Activated CD4-positive, alpha-beta T cell treated with anti-CD3 and anti-CD28 coated beads, Interleukin-2, amount 50 U/mL, for 1 hour (primary cell): ENCODE measurements at regions not wholly inside any gene's neighbourhood (a gene's known extent, or its start where the extent isn't known, plus 50 kb on each side); places are given as distances from the start of the nearest gene placed in this dataset.
"Not testable (repeated sequence)": the region's sequence is repeated elsewhere in the genome, so short reads cannot be mapped to it uniquely, and the experiment has no call there.

Experiments used
- DNase-seq: peaks from one replicate; pipeline ENCODE4 v3.0.0-alpha.2; 2020

GRCh38 chr3:181327349-181327748 is 337.8 kb upstream of the DNAJC19 start:
- no peak for DNase-seq

DNA sequence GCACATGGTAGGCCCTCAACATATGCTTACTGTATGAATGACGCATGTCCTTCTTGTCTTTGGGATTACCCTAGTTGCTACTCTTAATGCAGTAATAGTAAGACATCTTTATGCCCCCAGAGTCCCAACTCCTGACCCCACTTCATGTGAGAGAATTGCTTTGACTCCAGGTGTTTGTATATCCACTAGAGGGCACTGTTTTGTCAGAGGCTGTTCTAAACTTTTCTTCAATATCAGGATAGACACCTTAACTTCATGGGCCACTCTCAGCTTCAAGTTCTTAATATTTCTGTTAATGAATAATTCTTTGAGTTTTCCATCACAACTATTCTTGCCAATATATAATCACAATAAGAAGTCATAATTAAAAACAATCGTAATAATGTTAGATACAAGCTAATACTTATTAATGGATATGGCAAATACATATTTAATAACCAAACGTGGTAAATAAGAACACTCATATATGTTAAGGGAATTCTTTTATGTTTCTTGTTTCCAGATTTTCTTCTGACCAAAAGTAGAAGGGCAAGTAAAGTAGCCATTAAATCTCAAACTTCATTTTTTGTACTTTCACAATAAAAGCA is 337.2 kb upstream of the DNAJC19 start:
- DNase-seq: no peak

- DNase-seq: not testable (repeated sequence)
Measured at GRCh38 chr3:181324516-181324915, 335.0 kb upstream of the DNAJC19 start.

- DNase-seq: no peak
Measured at GRCh38 chr3:181318321-181318720, 328.8 kb upstream of the DNAJC19 start.

- no peak for DNase-seq
Measured at GRCh38 chr3:181317508-181317907, 328.0 kb upstream of the DNAJC19 start.

- DNase-seq: no peak
Measured at GRCh38 chr3:181316482-181316881, 326.9 kb upstream of the DNAJC19 start.

- DNase-seq: no peak
Measured at GRCh38 chr3:181313335-181313734, 323.8 kb upstream of the DNAJC19 start.

GRCh38 chr3:181311186-181311585 is 321.6 kb upstream of the DNAJC19 start:
- DNase-seq: no peak

DNA sequence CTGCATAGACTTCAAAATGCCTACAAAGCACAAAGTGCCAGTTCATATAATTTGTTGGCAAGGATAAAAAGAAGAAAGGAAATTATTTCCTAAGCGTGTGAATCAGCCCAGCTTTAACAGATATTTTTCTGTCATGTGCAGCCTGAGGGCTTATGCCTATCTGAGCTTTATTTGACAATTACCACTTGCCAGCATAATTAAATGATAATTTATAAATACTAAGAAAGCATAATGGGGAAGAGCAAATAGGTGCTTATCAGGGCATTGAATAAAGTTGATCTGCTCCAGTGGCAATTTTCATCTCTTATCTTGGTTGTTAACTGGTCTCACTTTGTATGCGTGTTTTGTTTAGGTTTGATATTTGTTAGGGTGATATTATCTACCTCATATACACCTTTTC is 313.4 kb upstream of the DNAJC19 start:
- DNase-seq: no peak

- no peak for DNase-seq
Measured at GRCh38 chr3:181300033-181300432, 310.5 kb upstream of the DNAJC19 start.

GRCh38 chr3:181298421-181298820 is 308.9 kb upstream of the DNAJC19 start:
- no peak for DNase-seq

GRCh38 chr3:181292984-181293383 is 303.4 kb upstream of the DNAJC19 start:
- no peak for DNase-seq

DNA sequence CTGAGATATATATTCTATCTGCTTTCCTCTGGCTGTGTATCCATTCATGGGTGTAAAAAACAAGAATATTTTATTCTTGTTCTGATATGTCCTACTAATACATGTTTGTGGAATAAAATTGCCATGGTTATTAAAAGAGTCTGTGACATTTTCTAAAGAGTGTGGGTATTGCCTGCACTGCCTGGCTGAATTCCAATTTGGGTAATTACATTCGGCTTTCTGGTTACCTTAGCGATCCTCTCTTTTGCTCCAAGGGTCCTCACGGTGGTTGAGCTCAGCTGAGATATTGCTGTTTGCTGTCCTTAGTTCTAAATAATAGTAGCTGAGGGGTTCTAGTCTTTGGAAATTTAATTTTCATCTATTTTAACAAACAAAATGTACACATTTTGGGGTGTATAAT is 301.4 kb upstream of the DNAJC19 start:
- no peak for DNase-seq

DNA sequence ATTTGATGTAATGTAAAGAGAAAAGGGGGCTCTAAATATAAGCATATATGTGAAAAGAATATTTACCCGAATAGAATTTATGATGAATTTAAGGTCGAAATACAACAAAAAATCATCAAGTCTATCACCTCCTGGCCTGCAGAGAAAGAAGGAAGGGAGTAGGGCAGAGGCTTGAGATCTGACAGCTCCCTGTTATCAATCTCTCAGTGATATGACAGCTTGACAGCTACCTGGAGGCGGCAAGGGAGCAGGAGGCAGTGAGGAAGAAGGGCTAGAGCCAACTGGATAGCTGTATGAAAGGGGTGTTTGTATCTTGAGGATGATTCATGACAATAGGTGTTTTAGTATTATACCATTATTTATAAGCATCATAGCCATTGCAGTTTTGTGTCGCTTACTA is 299.8 kb upstream of the DNAJC19 start:
- DNase-seq: no peak

DNA sequence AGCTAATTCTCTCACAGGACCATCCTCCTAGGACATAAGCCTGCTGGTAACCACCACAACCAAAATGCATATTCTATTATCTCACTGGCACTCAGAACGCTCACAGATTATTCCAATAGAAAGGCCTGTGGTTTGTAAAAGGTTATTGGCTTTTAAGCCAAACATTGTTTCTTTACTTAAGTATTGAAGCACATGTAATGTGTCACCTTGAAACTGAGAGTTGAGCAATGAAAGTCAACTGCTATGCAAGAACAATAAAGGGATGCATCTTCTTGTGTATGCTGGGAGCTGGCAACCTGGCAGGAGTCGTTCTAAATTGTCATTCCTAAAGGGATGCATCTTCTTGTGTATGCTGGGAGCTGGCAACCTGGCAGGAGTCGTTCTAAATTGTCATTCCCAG is 298.6 kb upstream of the DNAJC19 start:
- DNase-seq: no peak

- no peak for DNase-seq
Measured at GRCh38 chr3:181279239-181279565, 289.7 kb upstream of the DNAJC19 start.

DNA sequence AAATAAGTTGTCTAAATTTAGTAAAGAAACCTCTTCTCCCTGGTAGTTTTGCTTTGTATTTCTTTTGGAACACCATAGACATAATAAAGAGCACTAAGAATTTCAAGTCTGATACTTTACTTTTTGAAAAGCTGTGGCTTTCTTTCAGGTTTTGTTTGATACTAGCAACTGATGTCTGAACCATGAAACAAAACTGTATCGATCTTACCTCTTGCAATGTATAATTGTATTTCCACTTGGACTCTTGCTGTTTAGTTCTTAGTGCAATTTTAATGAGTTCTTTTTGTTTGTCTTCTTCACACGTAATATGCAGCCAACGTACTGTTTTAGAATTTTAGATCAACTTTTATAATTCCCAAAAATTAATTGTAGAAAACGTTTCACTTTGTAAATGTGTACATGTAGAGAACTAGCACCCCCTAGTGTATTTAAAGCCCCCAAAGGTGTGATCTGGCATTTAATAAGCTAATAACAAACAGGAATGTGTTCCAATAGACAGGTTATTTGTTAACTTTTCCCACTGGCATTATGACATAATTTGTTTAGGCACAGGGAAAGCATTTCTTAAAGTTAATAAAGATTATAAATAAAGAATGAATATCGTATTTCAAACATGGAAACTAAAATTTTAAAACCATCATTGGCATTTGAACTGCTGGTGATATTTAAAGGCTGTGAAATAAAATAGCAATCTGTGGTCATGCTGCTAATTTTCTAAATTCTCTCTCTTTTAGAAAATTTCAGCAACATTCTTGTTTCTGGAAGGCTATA is 289.1 kb upstream of the DNAJC19 start:
- DNase-seq: no peak

DNA sequence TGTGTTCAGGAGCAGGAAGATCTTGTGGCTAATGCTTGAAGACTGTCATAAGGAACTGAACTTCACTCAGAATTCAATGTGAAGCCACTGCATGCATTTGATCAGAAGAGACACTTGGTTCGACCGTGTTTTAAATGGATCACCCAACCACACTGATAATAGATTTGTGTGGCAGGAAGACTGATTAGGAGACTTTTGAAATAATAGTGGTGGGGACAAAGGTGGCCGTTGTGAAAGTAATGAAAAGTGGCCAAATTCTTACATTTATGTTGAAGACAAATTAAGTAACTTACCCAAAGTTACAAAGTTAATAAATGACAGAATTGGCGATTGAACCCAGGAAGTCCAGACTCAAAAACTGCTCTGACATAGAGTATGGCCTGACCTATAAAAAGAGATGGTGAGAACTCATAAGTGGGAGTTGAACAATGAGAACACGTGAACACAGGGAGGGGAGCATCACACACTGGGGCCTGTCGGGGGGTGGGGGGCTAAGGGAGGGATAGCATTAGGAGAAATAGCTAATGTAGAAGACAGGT is 286.9 kb upstream of the DNAJC19 start:
- no peak for DNase-seq

- no peak for DNase-seq
Measured at GRCh38 chr3:181274025-181274424, 284.5 kb upstream of the DNAJC19 start.

DNA sequence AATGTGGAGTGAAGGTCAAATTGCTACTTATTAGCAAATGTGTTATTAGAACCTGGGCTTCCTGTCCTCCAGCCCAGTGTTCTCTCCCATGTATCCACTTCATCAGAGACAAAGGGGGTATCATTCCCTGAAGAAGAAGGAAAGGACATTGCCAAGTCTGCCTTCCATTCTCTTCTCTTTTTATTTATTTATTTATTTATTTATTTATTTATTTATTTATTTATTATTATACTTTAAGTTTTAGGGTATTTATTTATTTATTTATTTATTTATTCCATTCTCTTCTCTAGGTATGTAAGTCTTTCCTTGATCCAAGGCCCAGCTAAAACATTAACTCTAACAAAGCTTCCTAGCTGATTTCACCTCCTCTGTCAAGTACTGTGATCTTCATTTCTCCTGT is 277.8 kb upstream of the DNAJC19 start:
- DNase-seq: no peak

- DNase-seq: no peak
Measured at GRCh38 chr3:181265750-181266333, 276.3 kb upstream of the DNAJC19 start.

- DNase-seq: no peak
Measured at GRCh38 chr3:181264486-181264885, 274.9 kb upstream of the DNAJC19 start.

DNA sequence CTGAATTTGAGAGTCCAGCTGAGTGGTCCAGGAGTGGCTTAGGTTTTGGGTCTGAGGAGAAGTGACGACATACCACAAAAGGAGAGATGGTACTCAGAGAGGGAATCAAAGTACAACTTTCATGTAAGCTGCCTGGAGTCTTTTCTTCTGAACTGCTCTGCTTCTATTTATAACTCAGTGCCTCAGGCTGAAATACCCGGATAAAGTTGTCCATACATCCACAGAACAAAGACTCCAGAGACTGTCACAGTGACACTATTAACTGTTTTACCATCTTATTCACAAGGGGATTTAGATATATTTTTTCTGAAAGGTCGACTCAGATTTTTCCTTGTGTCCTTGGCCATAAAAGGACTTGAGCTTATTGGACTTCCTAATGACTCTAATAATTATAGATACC is 264.3 kb upstream of the DNAJC19 start:
- DNase-seq: no peak

GRCh38 chr3:181252631-181253030 is 263.1 kb upstream of the DNAJC19 start:
- no peak for DNase-seq
